ENCODE measurements at regions not wholly inside any gene's neighbourhood (a gene's known extent, or its start where the extent isn't known, plus 50 kb on each side); places are given as distances from the start of the nearest gene placed in this dataset.

- no peak for TF ChIP-seq CTCF (IDR thresholded peaks at IDR 0.05)
- no peak for TF ChIP-seq ZFX (IDR thresholded peaks at IDR 0.05; ENCODE audit: borderline replicate concordance)
Observed at GRCh38 chr5:2902742-2903297, 151.3 kb upstream of the IRX2 start.
